BE2C (cell line): ENCODE measurements at regions not wholly inside any gene's neighbourhood (a gene's known extent, or its start where the extent isn't known, plus 50 kb on each side); places are given as distances from the start of the nearest gene placed in this dataset.

Experiments
- DNase-seq: peaks from one replicate; pipeline ENCODE4 v3.0.0-alpha.2; 2020
- H3K27me3 ChIP-seq: fragments of 250-450 bp; sonication (Bioruptor Pico); 2 replicates; pipeline ENCODE4 v1.5.1; 2020; ENCODE audit warnings: mild to moderate bottlenecking
- H3K36me3 ChIP-seq: fragments of 250-450 bp; sonication (Bioruptor Pico); 2 replicates; pipeline ENCODE4 v1.5.1; 2020; ENCODE audit warnings: mild to moderate bottlenecking
- H3K4me1 ChIP-seq: fragments of 250-450 bp; sonication (Bioruptor Pico); 2 replicates; pipeline ENCODE4 v1.5.1; 2020
- H3K4me3 ChIP-seq: 2 replicates; pipeline ENCODE4 v1.5.1; 2011; ENCODE audit warnings: low read depth, low read length
- H3K9me3 ChIP-seq: fragments of 250-450 bp; sonication (Bioruptor Pico); 2 replicates; pipeline ENCODE4 v1.5.1; 2020
- TF ChIP-seq, protein P1 (sequence below): IDR thresholded peaks from 2 replicates; pipeline ENCODE4 v1.5.1; 2012; ENCODE audit warnings: mild to moderate bottlenecking, low read depth, low read length

DNA sequence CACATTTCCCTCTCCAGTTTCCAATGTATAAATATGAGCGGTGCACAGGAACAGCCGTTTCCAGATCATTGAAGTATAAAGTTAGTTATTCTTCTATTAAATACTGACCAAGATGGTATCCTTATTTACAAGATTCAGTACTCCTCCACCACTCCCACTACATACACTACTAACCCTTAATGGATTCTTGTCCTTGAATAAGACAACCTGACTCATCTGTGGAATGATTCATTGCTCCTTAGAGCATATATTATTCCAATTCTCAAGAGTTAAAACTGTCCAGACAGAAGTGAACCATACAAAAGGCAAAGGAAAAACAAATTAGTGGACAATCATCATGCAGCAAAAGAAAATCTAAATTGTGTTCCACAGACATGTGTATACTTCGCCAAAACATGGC is 373.3 kb downstream of the IDS start:
- no peaks in the 10 kb centered on the region for H3K9me3 ChIP-seq
- no peak overlapping the region for H3K4me3 ChIP-seq
- H3K4me1 ChIP-seq: no peaks in the 10 kb centered on the region
- H3K27me3 ChIP-seq: no peaks in the 10 kb centered on the region
- no peaks in the 10 kb centered on the region for H3K36me3 ChIP-seq
- TF ChIP-seq, protein P1, sequence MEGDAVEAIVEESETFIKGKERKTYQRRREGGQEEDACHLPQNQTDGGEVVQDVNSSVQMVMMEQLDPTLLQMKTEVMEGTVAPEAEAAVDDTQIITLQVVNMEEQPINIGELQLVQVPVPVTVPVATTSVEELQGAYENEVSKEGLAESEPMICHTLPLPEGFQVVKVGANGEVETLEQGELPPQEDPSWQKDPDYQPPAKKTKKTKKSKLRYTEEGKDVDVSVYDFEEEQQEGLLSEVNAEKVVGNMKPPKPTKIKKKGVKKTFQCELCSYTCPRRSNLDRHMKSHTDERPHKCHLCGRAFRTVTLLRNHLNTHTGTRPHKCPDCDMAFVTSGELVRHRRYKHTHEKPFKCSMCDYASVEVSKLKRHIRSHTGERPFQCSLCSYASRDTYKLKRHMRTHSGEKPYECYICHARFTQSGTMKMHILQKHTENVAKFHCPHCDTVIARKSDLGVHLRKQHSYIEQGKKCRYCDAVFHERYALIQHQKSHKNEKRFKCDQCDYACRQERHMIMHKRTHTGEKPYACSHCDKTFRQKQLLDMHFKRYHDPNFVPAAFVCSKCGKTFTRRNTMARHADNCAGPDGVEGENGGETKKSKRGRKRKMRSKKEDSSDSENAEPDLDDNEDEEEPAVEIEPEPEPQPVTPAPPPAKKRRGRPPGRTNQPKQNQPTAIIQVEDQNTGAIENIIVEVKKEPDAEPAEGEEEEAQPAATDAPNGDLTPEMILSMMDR: no peak
- no peak for DNase-seq

DNA sequence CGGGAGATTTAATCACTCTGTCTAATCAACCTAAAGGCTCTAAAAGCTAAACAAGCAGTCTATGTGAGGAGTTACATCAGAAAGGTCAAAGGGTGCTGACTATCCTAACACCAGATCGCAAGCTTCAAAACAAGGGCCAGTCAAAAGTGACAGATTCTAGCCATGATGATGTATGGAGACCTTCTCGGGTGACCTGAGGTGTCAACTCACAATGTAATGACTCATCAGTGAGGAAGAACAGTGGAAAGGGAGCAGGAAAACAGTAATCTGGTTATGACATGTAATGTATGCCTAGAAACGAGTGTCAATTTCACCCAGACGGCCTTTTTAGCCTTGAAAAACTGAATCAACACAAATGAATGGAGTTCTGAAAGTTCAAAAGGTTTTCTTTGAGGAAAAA is 375.3 kb downstream of the IDS start:
- Histone ChIP-seq H3K4me3 (no peak overlapping the region), H3K9me3 (no peaks in the 10 kb centered on the region), H3K36me3 (no peaks in the 10 kb centered on the region), H3K4me1 (no peaks in the 10 kb centered on the region), H3K27me3 (no peaks in the 10 kb centered on the region)
- TF ChIP-seq, protein P1: no peak
- no peak for DNase-seq

DNA sequence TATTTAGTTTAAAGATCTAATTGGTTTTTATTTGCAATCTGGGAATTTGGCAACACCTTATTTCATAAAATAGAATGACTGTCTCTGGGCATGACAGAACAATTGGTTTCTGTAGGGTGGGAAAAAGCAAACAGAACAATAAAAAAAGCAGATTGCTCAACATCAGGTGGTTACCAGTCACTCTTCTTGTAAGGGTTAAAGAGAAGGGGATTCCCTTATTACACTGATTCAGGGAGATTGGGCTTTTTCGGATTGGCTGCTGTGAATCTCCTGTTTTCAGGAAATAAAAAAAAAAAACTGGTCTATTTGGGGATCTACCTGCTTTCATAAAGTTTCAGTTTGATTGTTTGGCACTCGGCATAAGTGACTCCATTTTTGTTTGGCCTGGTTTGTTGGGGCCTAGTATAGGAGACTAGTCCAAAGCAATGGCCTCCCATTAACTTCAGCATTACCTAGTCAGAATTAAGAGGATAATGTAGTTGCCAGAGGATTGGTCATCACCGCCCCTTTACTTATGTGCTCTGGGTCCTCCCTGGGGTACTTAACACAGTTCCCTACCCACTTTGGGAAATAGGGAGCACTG is 380.5 kb downstream of the IDS start:
- Histone ChIP-seq H3K36me3 (no peaks in the 10 kb centered on the region), H3K4me1 (no peaks in the 10 kb centered on the region), H3K4me3 (no peak overlapping the region), H3K27me3 (no peaks in the 10 kb centered on the region), H3K9me3 (no peaks in the 10 kb centered on the region)
- TF ChIP-seq, protein P1: no peak
- DNase-seq: no peak

DNA sequence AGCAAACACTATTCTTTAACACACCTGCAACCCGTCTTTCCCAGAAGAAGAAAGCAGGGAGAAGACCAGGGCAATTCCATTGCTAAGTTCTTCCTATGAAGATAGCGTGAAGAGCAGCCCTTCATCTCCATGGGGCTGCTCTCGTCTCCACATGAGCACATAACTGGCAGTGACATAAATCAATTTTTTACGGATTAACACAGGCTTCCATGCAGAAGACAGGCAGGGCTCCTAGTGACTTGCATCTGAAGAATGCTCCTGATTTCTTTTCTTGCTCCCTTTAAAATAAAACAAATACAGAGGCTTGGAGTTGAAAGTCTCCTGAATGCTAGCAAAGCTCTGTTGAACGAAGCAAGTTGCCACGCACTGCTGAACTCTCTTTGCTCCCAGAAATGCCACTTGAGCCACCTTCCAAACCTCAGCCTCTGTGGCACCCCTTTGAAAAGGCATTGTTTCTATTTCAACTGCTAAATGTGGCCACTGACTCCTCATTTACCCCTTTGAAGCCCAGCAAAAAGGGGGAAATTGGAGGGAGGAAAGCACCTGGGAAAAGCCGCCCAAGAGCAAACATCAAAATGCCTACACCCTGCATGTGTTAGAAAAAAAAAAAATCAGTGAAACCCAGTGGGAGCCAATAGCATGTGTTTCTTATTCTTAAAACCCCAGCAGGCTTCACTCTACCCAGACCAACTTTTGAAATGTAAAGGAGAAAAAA is 383.7 kb downstream of the IDS start:
- TF ChIP-seq, protein P1: no peak
- H3K36me3 ChIP-seq: no peaks in the 10 kb centered on the region

DNA sequence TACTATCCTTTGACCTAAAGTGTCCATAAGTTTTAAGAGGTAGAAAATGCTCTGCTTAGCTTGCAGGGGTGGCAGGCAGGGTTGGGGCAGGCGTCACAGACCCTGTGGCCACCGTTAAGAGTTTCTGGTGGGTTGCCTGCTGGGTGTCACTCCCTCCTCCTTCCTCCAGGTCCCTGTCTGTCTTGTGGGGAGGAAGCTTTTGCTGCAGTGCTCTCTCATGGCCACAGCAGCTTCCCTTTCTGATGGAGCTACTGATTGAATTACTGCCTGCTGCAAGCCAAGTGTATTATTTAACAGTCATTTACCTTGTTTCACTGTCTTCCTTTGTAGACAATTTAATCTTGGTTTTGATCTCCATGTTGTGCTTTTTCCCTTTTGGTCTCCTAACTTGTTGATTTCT is 384.6 kb downstream of the IDS start:
- Histone ChIP-seq H3K4me3 (no peak overlapping the region), H3K36me3 (no peaks in the 10 kb centered on the region), H3K9me3 (no peaks in the 10 kb centered on the region), H3K27me3 (no peaks in the 10 kb centered on the region), H3K4me1 (no peaks in the 10 kb centered on the region)
- TF ChIP-seq, protein P1: no peak
- no peak for DNase-seq

More for the DNA sequence above, 383.7 kb downstream of the IDS start:
- H3K4me1 ChIP-seq: no peaks in the 10 kb centered on the region
- H3K4me3 ChIP-seq: no peak overlapping the region
- H3K9me3 ChIP-seq: no peaks in the 10 kb centered on the region
- no peak for DNase-seq
- H3K27me3 ChIP-seq: no peaks in the 10 kb centered on the region

DNA sequence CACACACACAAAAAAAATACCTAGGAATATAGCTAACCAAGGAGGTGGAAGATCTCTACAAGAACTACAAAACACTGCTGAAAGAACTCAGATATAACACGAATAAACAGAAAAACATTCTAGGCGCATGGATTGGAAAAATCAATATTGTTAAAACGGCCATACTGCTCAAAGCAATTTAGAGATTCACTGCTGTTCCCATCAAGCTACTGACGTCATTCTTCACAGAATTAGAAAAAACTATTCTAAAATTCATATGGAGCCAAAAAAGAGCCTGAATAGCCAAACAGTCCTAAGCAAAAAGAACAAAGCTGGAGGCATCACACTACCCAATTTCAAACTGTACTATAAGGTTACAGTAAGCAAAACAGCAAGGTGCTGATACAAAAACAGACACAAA is 390.2 kb downstream of the IDS start:
- H3K27me3 ChIP-seq: no peaks in the 10 kb centered on the region
- no peak overlapping the region for H3K4me3 ChIP-seq
- TF ChIP-seq, protein P1: no peak
- no peaks in the 10 kb centered on the region for H3K36me3 ChIP-seq
- no peaks in the 10 kb centered on the region for H3K4me1 ChIP-seq
- H3K9me3 ChIP-seq: no peaks in the 10 kb centered on the region
- DNase-seq: no peak
